ENCODE measurements at regions not wholly inside any gene's neighbourhood (a gene's known extent, or its start where the extent isn't known, plus 50 kb on each side); places are given as distances from the start of the nearest gene placed in this dataset.

- TF ChIP-seq, protein P1, sequence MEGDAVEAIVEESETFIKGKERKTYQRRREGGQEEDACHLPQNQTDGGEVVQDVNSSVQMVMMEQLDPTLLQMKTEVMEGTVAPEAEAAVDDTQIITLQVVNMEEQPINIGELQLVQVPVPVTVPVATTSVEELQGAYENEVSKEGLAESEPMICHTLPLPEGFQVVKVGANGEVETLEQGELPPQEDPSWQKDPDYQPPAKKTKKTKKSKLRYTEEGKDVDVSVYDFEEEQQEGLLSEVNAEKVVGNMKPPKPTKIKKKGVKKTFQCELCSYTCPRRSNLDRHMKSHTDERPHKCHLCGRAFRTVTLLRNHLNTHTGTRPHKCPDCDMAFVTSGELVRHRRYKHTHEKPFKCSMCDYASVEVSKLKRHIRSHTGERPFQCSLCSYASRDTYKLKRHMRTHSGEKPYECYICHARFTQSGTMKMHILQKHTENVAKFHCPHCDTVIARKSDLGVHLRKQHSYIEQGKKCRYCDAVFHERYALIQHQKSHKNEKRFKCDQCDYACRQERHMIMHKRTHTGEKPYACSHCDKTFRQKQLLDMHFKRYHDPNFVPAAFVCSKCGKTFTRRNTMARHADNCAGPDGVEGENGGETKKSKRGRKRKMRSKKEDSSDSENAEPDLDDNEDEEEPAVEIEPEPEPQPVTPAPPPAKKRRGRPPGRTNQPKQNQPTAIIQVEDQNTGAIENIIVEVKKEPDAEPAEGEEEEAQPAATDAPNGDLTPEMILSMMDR (IDR thresholded peaks at IDR 0.05) = no peak
- TF ChIP-seq EZH2 (IDR thresholded peaks at IDR 0.05) (no peak), EZH2phosphoT487 (IDR thresholded peaks at IDR 0.05) (no peak)
Observed at GRCh38 chr11:70811915-70812314, 413.6 kb downstream of the CTTN start.

Measured in neural progenitor cell (in vitro differentiated cells).